Neural progenitor cell (in vitro differentiated cells): ENCODE measurements at regions not wholly inside any gene's neighbourhood (a gene's known extent, or its start where the extent isn't known, plus 50 kb on each side); places are given as distances from the start of the nearest gene placed in this dataset.

Experiments used
- EZH2 ChIP-seq: fragments of 200-600 bp; sonication (generic); IDR thresholded peaks from 2 replicates; pipeline ENCODE4 v1.6.1; 2017; ENCODE audit warnings: antibody characterized with exemption, mild to moderate bottlenecking, moderate library complexity
- TF ChIP-seq, protein P1 (sequence below): fragments of 200-600 bp; sonication (generic); IDR thresholded peaks from 2 replicates; pipeline ENCODE4 v1.5.1; 2017; ENCODE audit warnings: antibody characterized with exemption, mild to moderate bottlenecking

DNA sequence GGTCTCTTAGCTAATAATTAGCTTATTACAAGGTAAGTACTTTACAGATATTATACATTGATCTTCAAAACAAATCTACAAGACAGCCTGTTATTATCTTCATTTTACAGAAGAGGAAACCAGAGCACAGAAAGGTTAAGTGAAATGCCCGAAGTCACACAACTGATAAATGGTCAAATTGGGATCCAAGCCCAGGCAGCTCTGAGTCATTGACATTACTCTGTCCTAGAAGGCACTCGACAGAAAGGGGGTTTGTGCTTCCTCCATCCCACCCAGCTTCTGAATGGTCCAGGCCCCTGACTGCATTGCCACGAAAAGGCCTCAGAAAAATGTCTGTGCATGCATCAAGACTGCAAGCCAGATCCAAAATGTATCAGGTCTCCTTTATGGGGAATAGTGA, 81.3 kb upstream of the ZNF438 start:
- TF ChIP-seq, protein P1, sequence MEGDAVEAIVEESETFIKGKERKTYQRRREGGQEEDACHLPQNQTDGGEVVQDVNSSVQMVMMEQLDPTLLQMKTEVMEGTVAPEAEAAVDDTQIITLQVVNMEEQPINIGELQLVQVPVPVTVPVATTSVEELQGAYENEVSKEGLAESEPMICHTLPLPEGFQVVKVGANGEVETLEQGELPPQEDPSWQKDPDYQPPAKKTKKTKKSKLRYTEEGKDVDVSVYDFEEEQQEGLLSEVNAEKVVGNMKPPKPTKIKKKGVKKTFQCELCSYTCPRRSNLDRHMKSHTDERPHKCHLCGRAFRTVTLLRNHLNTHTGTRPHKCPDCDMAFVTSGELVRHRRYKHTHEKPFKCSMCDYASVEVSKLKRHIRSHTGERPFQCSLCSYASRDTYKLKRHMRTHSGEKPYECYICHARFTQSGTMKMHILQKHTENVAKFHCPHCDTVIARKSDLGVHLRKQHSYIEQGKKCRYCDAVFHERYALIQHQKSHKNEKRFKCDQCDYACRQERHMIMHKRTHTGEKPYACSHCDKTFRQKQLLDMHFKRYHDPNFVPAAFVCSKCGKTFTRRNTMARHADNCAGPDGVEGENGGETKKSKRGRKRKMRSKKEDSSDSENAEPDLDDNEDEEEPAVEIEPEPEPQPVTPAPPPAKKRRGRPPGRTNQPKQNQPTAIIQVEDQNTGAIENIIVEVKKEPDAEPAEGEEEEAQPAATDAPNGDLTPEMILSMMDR = no peak
- no peak for TF ChIP-seq EZH2
